ENCODE measurements at regions not wholly inside any gene's neighbourhood (a gene's known extent, or its start where the extent isn't known, plus 50 kb on each side); places are given as distances from the start of the nearest gene placed in this dataset.

DNA sequence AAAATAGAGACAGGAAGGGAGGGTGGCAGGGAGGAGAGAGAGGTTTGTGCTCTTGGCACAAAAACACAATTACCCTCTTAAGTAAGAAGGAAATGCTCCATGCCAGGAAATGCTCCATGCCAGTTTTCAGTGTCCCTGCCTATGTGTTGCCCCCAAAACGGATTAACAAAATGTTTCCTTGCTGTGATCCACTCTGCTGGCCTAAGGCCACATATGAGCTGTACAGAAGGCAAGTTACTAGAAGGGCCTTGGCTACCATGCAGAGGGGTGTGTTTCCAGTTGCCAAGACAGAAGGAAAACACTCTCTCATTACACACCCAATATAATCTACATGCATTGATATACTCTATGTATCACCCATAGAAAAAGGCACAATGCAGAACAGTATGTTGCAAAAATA is 98.2 kb upstream of the PTPRG start:
- TF ChIP-seq POLR2AphosphoS5 (IDR thresholded peaks at IDR 0.05; ENCODE audit: low read depth, low read length) (no peak), TAF1 (IDR thresholded peaks at IDR 0.05; ENCODE audit: low read depth, low read length) (no peak), POLR2A (IDR thresholded peaks at IDR 0.05; ENCODE audit: low read depth, low read length) (no peak), PAX5 (IDR thresholded peaks at IDR 0.05; ENCODE audit: insufficient read depth, low read length, severe bottlenecking) (no peak)

All from GM12891 (cell line).